ENCODE measurements at regions not wholly inside any gene's neighbourhood (a gene's known extent, or its start where the extent isn't known, plus 50 kb on each side); places are given as distances from the start of the nearest gene placed in this dataset.
"Not testable (repeated sequence)": the region's sequence is repeated elsewhere in the genome, so short reads cannot be mapped to it uniquely, and the experiment has no call there.

GRCh38 chr6:88426005-88426404 lies 259.9 kb upstream of the CNR1 start:
- H3K36me3 ChIP-seq (ENCODE audit: control insufficient read depth, insufficient read depth, low read length), result no peaks in the 10 kb centered on the region
- H3K9me3 ChIP-seq (ENCODE audit: control insufficient read depth, low read length), result no peaks in the 10 kb centered on the region
- no peak overlapping the region for H2AFZ ChIP-seq
- no peaks in the 10 kb centered on the region for H3K27me3 ChIP-seq (ENCODE audit: control insufficient read depth, insufficient read depth, low read length)
- no peaks in the 10 kb centered on the region for H3K79me2 ChIP-seq
- H3K27ac ChIP-seq, result no peak overlapping the region
- no peak for TF ChIP-seq CTCF (IDR thresholded peaks at IDR 0.05)
- no peak overlapping the region for H3K9ac ChIP-seq
- no peaks in the 10 kb centered on the region for H3K4me1 ChIP-seq
- H3K4me3 ChIP-seq (ENCODE audit: low read depth, low read length), result no peak overlapping the region
- H3K4me2 ChIP-seq (ENCODE audit: low read length), result no peak overlapping the region

DNA sequence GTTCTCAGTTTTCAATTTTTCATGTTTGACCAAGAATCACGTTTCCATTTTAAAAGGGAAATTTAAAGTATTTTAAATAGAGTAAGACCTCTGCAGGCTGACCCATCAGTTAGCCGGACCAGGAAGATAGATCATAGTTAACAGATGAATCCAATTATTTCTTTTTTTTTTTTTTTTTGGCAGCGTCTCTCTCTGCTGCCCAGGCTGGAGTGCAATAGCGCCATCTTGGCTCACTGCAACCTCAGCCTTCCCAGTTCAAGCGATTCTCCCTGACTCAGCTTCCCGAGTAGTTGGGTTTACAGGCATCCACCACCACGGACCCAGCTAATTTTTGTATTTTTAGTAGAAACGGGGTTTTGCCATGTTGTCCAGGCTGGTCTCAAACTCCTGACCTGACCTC lies 256.7 kb upstream of the CNR1 start:
- H3K9ac ChIP-seq, result no peak overlapping the region
- no peak overlapping the region for H2AFZ ChIP-seq
- no peak overlapping the region for H3K4me2 ChIP-seq (ENCODE audit: low read length)
- H3K4me1 ChIP-seq, result no peaks in the 10 kb centered on the region
- H3K9me3 ChIP-seq (ENCODE audit: control insufficient read depth, low read length), result no peaks in the 10 kb centered on the region
- H3K4me3 ChIP-seq (ENCODE audit: low read depth, low read length), result no peak overlapping the region
- H3K27ac ChIP-seq, result no peak overlapping the region
- H3K36me3 ChIP-seq (ENCODE audit: control insufficient read depth, insufficient read depth, low read length), result no peaks in the 10 kb centered on the region
- no peak for TF ChIP-seq CTCF (IDR thresholded peaks at IDR 0.05)
- H3K79me2 ChIP-seq, result no peaks in the 10 kb centered on the region
- no peaks in the 10 kb centered on the region for H3K27me3 ChIP-seq (ENCODE audit: control insufficient read depth, insufficient read depth, low read length)

DNA sequence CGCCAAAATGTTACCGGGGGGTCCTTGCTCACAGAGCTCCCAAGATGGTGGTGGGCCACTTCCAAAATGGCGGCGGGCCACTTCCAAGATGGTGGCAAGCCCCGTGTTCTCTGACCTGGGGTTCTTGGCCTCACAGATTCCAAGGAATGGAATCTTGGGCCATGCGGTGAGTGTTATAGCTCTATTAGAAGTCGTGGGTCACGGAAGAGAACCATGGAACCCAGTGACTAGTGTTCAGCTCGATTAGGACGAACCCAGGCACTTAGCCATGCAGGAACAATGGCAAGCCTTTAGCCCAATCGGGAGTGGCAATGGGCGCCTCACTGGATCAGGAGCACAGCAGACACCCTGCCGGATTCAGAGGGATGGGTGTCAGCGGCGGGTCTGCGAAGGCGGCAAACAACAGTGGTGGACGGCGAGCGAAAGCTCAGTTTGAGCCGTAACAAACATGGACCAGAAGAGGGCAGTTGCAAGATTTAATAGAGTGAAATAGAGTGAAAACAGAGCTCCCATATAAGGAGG lies 254.9 kb upstream of the CNR1 start:
- H3K4me3 ChIP-seq (ENCODE audit: low read depth, low read length), result not testable (repeated sequence)

DNA sequence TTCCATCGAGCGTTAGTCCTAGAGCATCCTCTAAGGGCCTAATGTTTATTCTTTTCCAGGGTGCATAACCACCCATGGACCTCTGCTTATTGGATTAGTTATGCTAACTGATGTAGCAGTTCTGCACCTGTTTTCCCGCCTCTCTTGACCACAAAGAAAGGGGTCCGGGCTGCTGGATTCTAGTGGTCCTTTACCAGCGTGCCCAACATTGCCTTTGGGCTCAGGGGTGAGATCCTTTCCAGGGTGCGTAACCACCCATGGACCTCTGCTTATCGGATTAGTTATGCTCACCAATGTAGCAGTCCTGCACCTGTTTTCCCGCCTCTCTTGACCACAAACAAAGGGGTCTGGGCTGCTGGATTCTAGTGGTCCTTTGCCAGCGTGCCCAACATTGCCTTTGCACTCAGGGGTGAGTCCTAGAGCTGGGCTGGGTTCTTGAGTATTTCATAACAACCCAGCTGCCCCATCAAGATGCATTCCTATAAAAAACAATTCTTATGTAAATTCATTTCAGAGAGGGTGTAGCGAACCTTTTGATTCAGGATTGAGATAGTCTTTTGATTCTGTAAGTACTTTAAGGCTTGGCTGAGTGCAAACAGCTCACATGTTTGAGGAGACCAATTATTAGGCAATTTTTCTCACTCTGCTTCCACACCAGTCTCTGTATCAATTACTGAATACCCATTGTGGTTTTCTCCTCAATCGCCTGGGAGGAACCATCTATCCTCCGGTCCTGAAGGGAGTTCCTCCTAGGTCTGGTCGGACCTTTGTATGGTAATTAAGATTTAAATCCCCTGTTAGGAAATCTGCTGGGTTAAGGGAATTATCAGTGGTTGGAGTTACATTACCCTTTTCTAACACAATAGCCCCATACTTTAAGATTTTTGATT lies 253.0 kb upstream of the CNR1 start:
- not testable (repeated sequence) for H3K36me3 ChIP-seq (ENCODE audit: control insufficient read depth, insufficient read depth, low read length); H3K4me3 ChIP-seq (ENCODE audit: low read depth, low read length); H3K9me3 ChIP-seq (ENCODE audit: control insufficient read depth, low read length); H3K27me3 ChIP-seq (ENCODE audit: control insufficient read depth, insufficient read depth, low read length); H3K27ac ChIP-seq; H3K4me2 ChIP-seq (ENCODE audit: low read length); H3K9ac ChIP-seq; H3K79me2 ChIP-seq; H3K4me1 ChIP-seq; H2AFZ ChIP-seq

More for the DNA sequence above, 254.9 kb upstream of the CNR1 start:
- H2AFZ ChIP-seq; H3K4me1 ChIP-seq; H3K9me3 ChIP-seq (ENCODE audit: control insufficient read depth, low read length); H3K79me2 ChIP-seq; H3K4me2 ChIP-seq (ENCODE audit: low read length); H3K9ac ChIP-seq; H3K27me3 ChIP-seq (ENCODE audit: control insufficient read depth, insufficient read depth, low read length); H3K36me3 ChIP-seq (ENCODE audit: control insufficient read depth, insufficient read depth, low read length); H3K27ac ChIP-seq: not testable (repeated sequence)

- not testable (repeated sequence) for H3K79me2 ChIP-seq; H3K27ac ChIP-seq; H3K4me3 ChIP-seq (ENCODE audit: low read depth, low read length); H3K9ac ChIP-seq; H3K9me3 ChIP-seq (ENCODE audit: control insufficient read depth, low read length); H3K4me1 ChIP-seq; H3K36me3 ChIP-seq (ENCODE audit: control insufficient read depth, insufficient read depth, low read length); H2AFZ ChIP-seq; H3K4me2 ChIP-seq (ENCODE audit: low read length); H3K27me3 ChIP-seq (ENCODE audit: control insufficient read depth, insufficient read depth, low read length)
Measured at GRCh38 chr6:88417361-88417760, 251.2 kb upstream of the CNR1 start.

DNA sequence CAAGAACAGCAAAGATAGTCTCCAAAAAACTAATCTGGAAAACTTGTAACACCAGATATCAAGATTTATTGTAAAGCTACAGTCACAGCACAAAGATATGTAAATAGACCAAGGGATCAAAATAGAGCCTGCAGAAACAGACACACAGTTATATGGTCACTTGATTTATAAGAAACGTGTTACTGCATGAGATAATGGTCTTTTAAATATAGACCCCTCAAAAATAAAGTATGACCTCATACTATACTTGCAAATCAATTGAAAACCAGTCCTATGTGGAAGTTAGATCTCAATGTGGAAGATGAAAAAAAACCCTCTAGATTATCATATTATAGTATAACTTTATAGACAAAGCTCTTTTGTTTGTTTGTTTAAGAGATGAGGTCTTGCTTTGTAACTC lies 247.3 kb upstream of the CNR1 start:
- Histone ChIP-seq H3K36me3 (ENCODE audit: control insufficient read depth, insufficient read depth, low read length) (no peaks in the 10 kb centered on the region), H3K27me3 (ENCODE audit: control insufficient read depth, insufficient read depth, low read length) (no peaks in the 10 kb centered on the region), H3K4me3 (ENCODE audit: low read depth, low read length) (no peak overlapping the region), H3K4me2 (ENCODE audit: low read length) (no peak overlapping the region), H3K9me3 (ENCODE audit: control insufficient read depth, low read length) (no peaks in the 10 kb centered on the region), H3K9ac (no peak overlapping the region), H2AFZ (no peak overlapping the region), H3K27ac (no peak overlapping the region), H3K79me2 (no peaks in the 10 kb centered on the region), H3K4me1 (no peaks in the 10 kb centered on the region)
- TF ChIP-seq CTCF (IDR thresholded peaks at IDR 0.05), result no peak

GRCh38 chr6:88408355-88408754 lies 242.2 kb upstream of the CNR1 start:
- not testable (repeated sequence) for H3K36me3 ChIP-seq (ENCODE audit: control insufficient read depth, insufficient read depth, low read length); H3K79me2 ChIP-seq; H2AFZ ChIP-seq; H3K27ac ChIP-seq; H3K4me2 ChIP-seq (ENCODE audit: low read length); H3K4me3 ChIP-seq (ENCODE audit: low read depth, low read length); H3K4me1 ChIP-seq; H3K27me3 ChIP-seq (ENCODE audit: control insufficient read depth, insufficient read depth, low read length); H3K9me3 ChIP-seq (ENCODE audit: control insufficient read depth, low read length); H3K9ac ChIP-seq

DNA sequence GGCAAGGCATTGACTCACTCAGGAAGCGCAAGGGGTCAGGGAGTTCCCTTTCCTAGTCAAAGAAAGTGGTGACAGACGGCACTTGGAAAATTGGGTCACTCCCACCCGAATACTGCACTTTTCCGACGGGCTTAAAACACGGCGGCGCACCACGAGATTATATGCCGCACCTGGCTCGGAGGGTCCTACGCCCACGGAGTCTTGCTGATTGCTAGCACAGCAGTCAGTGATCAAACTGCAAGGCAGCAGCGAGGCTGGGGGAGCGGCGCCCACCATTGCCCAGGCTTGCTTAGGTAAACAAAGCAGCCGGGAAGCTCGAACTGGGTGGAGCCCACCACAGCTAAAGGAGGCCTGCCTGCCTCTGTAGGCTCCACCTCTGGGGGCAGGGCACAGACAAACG lies 240.5 kb upstream of the CNR1 start:
- not testable (repeated sequence) for H3K4me3 ChIP-seq (ENCODE audit: low read depth, low read length); H3K36me3 ChIP-seq (ENCODE audit: control insufficient read depth, insufficient read depth, low read length)

More for the DNA sequence above, 240.5 kb upstream of the CNR1 start:
- not testable (repeated sequence) for H3K27ac ChIP-seq; H3K4me1 ChIP-seq; H3K9me3 ChIP-seq (ENCODE audit: control insufficient read depth, low read length); H3K9ac ChIP-seq; H3K79me2 ChIP-seq; H3K27me3 ChIP-seq (ENCODE audit: control insufficient read depth, insufficient read depth, low read length); H2AFZ ChIP-seq; H3K4me2 ChIP-seq (ENCODE audit: low read length)
